ENCODE measurements at regions not wholly inside any gene's neighbourhood (a gene's known extent, or its start where the extent isn't known, plus 50 kb on each side); places are given as distances from the start of the nearest gene placed in this dataset.
"Not testable (repeated sequence)": the region's sequence is repeated elsewhere in the genome, so short reads cannot be mapped to it uniquely, and the experiment has no call there.

- DNase-seq (ENCODE audit: low read depth) = not testable (repeated sequence)
These were observed 72.6 kb upstream of the RAPGEF2 start for GRCh38 chr4:159030297-159030696.

- DNase-seq (ENCODE audit: low read depth) = no peak
These were observed 67.3 kb upstream of the RAPGEF2 start for GRCh38 chr4:159035570-159035969.

GRCh38 chr4:159038536-159038935 is 64.3 kb upstream of the RAPGEF2 start:
- DNase-seq (ENCODE audit: low read depth) = no peak

GRCh38 chr4:159041054-159042034 is 61.5 kb upstream of the RAPGEF2 start:
- DNase-seq (ENCODE audit: low read depth) = no peak

- DNase-seq (ENCODE audit: low read depth) = no peak
These were observed 60.7 kb upstream of the RAPGEF2 start for GRCh38 chr4:159042097-159042605.

GRCh38 chr4:159042868-159043267 is 60.0 kb upstream of the RAPGEF2 start:
- DNase-seq (ENCODE audit: low read depth) = no peak

GRCh38 chr4:159043861-159044260 is 59.0 kb upstream of the RAPGEF2 start:
- no peak for DNase-seq (ENCODE audit: low read depth)

GRCh38 chr4:159045321-159045720 is 57.6 kb upstream of the RAPGEF2 start:
- DNase-seq (ENCODE audit: low read depth) = no peak

- no peak for DNase-seq (ENCODE audit: low read depth)
These were observed 56.2 kb upstream of the RAPGEF2 start for GRCh38 chr4:159046683-159047082.

GRCh38 chr4:159047478-159048165 is 55.3 kb upstream of the RAPGEF2 start:
- peak; percentile 34 for DNase-seq (ENCODE audit: low read depth)

- peak; percentile 62 for DNase-seq (ENCODE audit: low read depth)
These were observed 54.6 kb upstream of the RAPGEF2 start for GRCh38 chr4:159048166-159048886.

GRCh38 chr4:159049780-159050375 is 53.0 kb upstream of the RAPGEF2 start:
- no peak for DNase-seq (ENCODE audit: low read depth)

GRCh38 chr4:159051245-159052071 is 51.4 kb upstream of the RAPGEF2 start:
- DNase-seq (ENCODE audit: low read depth) = peak; percentile 24

GRCh38 chr4:159052315-159052714 is 50.6 kb upstream of the RAPGEF2 start:
- DNase-seq (ENCODE audit: low read depth) = no peak

Measured in M059J (cell line).